ENCODE measurements at regions not wholly inside any gene's neighbourhood (a gene's known extent, or its start where the extent isn't known, plus 50 kb on each side); places are given as distances from the start of the nearest gene placed in this dataset.
"Not testable (repeated sequence)": the region's sequence is repeated elsewhere in the genome, so short reads cannot be mapped to it uniquely, and the experiment has no call there.

- H3K4me3 ChIP-seq (ENCODE audit: control insufficient read depth in 2 of 3, extremely low read depth in 1 of 3, insufficient read depth in 2 of 3, low read depth in 1 of 3, low read length in 3 of 3); FAIRE-seq; H3K36me3 ChIP-seq (ENCODE audit: control insufficient read depth in 2 of 2, extremely low read depth in 1 of 2, insufficient read depth in 2 of 2, low read length in 2 of 2); H3K9me3 ChIP-seq (ENCODE audit: control insufficient read depth, low read depth, low read length); dilution Hi-C loops (cut with MboI; ENCODE audit: extremely low pct_ligation_motif_present, low sequenced_read_pairs); H3K4me1 ChIP-seq (ENCODE audit: control insufficient read depth, extremely low read depth, insufficient read depth, low read length); H3K4me2 ChIP-seq (ENCODE audit: control insufficient read depth, extremely low read depth, insufficient read depth, low read depth, low read length); H3K9me1 ChIP-seq (ENCODE audit: control insufficient read depth, extremely low read depth, insufficient read depth, low read length); H3K27me3 ChIP-seq (ENCODE audit: control insufficient read depth, extremely low read depth, insufficient read depth, low read length); H3K9ac ChIP-seq (ENCODE audit: control insufficient read depth, extremely low read depth, insufficient read depth, low read length); H3K27ac ChIP-seq (ENCODE audit: control insufficient read depth, insufficient read depth, low read length); H3K79me2 ChIP-seq (ENCODE audit: control insufficient read depth, insufficient read depth, low read length); DNase-seq (ENCODE audit: low read depth, low spot score); H2AFZ ChIP-seq (ENCODE audit: control insufficient read depth, low read length); H4K20me1 ChIP-seq (ENCODE audit: control insufficient read depth, extremely low read depth, insufficient read depth, low read length): not testable (repeated sequence)
These were observed 323.8 kb upstream of the POF1B start for GRCh38 chrX:85703233-85703632.

GRCh38 chrX:85698921-85699320 lies 319.5 kb upstream of the POF1B start:
- no peak for DNase-seq (ENCODE audit: low read depth, low spot score)
- H3K9me1 ChIP-seq (ENCODE audit: control insufficient read depth, extremely low read depth, insufficient read depth, low read length): no peaks in the 10 kb centered on the region
- no peaks in the 10 kb centered on the region for H3K4me1 ChIP-seq (ENCODE audit: control insufficient read depth, extremely low read depth, insufficient read depth, low read length)
- no peak overlapping the region for H2AFZ ChIP-seq (ENCODE audit: control insufficient read depth, low read length)
- no peak overlapping the region for H3K9ac ChIP-seq (ENCODE audit: control insufficient read depth, extremely low read depth, insufficient read depth, low read length)
- TF ChIP-seq CTCF (optimal IDR thresholded peaks at IDR 0.05 in 1 of 3, IDR thresholded peaks at IDR 0.05 in 1 of 3, conservative IDR thresholded peaks at IDR 0.05 in 1 of 3; ENCODE audit: extremely low read depth in 1 of 3, insufficient read depth in 2 of 3, low read length in 3 of 3): no peak
- TF ChIP-seq EZH2 (IDR thresholded peaks at IDR 0.05; ENCODE audit: low read length): no peak
- H3K4me3 ChIP-seq (ENCODE audit: control insufficient read depth in 2 of 3, extremely low read depth in 1 of 3, insufficient read depth in 2 of 3, low read depth in 1 of 3, low read length in 3 of 3): no peak overlapping the region
- H3K27ac ChIP-seq (ENCODE audit: control insufficient read depth, insufficient read depth, low read length): no peak overlapping the region
- dilution Hi-C loops (cut with MboI; ENCODE audit: extremely low pct_ligation_motif_present, low sequenced_read_pairs): no loop called here
- no peaks in the 10 kb centered on the region for H3K27me3 ChIP-seq (ENCODE audit: control insufficient read depth, extremely low read depth, insufficient read depth, low read length)
- no peaks in the 10 kb centered on the region for H3K36me3 ChIP-seq (ENCODE audit: control insufficient read depth in 2 of 2, extremely low read depth in 1 of 2, insufficient read depth in 2 of 2, low read length in 2 of 2)
- no peaks in the 10 kb centered on the region for H4K20me1 ChIP-seq (ENCODE audit: control insufficient read depth, extremely low read depth, insufficient read depth, low read length)
- no peaks in the 10 kb centered on the region for H3K9me3 ChIP-seq (ENCODE audit: control insufficient read depth, low read depth, low read length)
- H3K79me2 ChIP-seq (ENCODE audit: control insufficient read depth, insufficient read depth, low read length): no peaks in the 10 kb centered on the region
- no peak for FAIRE-seq
- H3K4me2 ChIP-seq (ENCODE audit: control insufficient read depth, extremely low read depth, insufficient read depth, low read depth, low read length): no peak overlapping the region

DNA sequence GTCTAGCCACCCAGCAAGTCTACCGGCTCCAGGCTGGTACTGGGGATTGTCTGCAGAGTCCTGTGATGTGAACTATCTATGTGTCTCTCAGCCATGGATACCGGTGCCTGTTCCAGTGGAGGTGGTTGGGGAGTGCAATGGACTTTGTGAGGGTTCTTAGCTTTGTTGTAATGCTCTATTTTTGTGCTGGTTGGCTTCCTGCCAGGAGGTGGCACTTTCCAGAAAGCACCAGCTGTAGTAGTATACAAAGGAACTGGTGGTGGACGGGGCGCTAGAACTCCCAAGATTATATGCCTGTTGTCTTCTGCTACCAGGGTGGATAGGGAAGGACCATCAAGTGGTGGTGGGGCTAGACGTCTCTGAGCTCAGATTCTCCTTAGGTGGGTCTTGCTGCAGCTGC lies 306.4 kb upstream of the POF1B start:
- H3K4me1 ChIP-seq (ENCODE audit: control insufficient read depth, extremely low read depth, insufficient read depth, low read length): no peaks in the 10 kb centered on the region
- H3K9ac ChIP-seq (ENCODE audit: control insufficient read depth, extremely low read depth, insufficient read depth, low read length): no peak overlapping the region
- H3K9me3 ChIP-seq (ENCODE audit: control insufficient read depth, low read depth, low read length): no peaks in the 10 kb centered on the region
- no peak overlapping the region for H2AFZ ChIP-seq (ENCODE audit: control insufficient read depth, low read length)
- no peaks in the 10 kb centered on the region for H3K36me3 ChIP-seq (ENCODE audit: control insufficient read depth in 2 of 2, extremely low read depth in 1 of 2, insufficient read depth in 2 of 2, low read length in 2 of 2)
- DNase-seq (ENCODE audit: low read depth, low spot score) (no peak), FAIRE-seq (no peak)
- no peak overlapping the region for H3K4me2 ChIP-seq (ENCODE audit: control insufficient read depth, extremely low read depth, insufficient read depth, low read depth, low read length)
- H3K27me3 ChIP-seq (ENCODE audit: control insufficient read depth, extremely low read depth, insufficient read depth, low read length): no peaks in the 10 kb centered on the region
- dilution Hi-C loops (cut with MboI; ENCODE audit: extremely low pct_ligation_motif_present, low sequenced_read_pairs): no loop called here
- H3K27ac ChIP-seq (ENCODE audit: control insufficient read depth, insufficient read depth, low read length): no peak overlapping the region
- H3K79me2 ChIP-seq (ENCODE audit: control insufficient read depth, insufficient read depth, low read length): no peaks in the 10 kb centered on the region
- TF ChIP-seq EZH2 (IDR thresholded peaks at IDR 0.05; ENCODE audit: low read length): no peak
- H3K4me3 ChIP-seq (ENCODE audit: control insufficient read depth in 2 of 3, extremely low read depth in 1 of 3, insufficient read depth in 2 of 3, low read depth in 1 of 3, low read length in 3 of 3): no peak overlapping the region
- H3K9me1 ChIP-seq (ENCODE audit: control insufficient read depth, extremely low read depth, insufficient read depth, low read length): no peaks in the 10 kb centered on the region
- no peaks in the 10 kb centered on the region for H4K20me1 ChIP-seq (ENCODE audit: control insufficient read depth, extremely low read depth, insufficient read depth, low read length)
